A172 (cell line): ENCODE measurements at regions not wholly inside any gene's neighbourhood (a gene's known extent, or its start where the extent isn't known, plus 50 kb on each side); places are given as distances from the start of the nearest gene placed in this dataset.

Source experiments
- DNase-seq: peaks from one replicate; pipeline ENCODE4 v3.0.0-alpha.2; 2015; ENCODE audit warnings: low spot score

DNA sequence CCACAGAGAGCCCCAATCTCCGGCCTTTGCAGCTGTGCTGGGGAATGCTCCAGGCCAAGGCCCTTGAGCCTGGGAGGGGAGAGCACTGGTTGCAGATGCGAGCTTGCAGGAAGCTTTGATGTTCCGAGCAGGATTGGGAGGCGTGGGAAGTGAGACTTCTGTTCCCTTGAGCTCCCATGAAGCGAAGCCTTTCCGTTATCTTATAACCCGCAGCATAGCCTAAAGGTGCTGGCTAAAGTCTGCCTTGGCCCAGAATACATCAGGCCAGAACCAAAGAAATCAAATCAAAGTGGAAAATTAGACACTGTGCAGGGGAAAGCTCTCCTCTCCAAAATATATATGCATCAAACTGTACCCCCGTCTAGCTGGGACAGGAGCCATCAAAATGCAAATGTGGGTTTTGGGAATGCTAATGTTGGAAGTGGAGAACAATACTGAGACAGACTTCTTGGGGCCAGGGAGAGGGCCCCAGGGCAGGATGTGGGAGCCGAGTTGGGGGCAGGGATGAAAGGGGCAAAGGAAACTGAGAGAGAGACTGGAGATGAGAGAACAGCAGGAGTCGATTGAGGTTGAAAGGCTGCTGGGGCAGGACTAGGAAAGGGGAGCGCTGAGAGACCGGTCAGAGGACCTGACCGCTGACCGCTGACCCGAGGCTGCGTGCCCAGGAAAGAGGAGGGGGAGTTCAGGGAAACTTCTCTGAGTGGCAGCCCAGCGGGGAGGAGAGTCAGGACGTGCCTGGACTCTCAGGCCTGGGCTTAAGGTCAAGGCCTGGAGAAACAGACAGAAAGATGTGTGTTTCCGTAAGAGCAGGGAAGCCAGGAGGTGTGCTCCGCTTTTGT lies 152.2 kb upstream of the PARP11 start:
- no peak for DNase-seq

DNA sequence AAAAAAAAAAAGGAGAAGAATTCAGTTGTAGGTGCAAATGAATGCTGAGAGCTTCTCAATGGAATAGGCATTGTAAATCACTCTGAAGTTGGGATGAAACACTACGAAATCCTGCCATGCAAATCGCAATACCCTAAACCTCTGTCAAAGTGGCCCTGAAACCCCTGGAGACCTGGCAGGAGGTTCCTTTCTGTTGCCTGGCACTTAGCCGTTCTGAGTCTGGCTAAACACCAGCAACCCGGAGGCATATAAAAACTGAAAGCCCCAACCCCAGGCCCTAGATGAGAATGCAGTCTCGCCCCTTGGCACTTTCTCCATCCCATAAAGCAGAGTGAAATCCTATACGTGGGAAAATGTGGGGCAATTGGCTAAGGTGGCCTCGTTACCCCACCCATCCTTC lies 151.5 kb upstream of the PARP11 start:
- DNase-seq = no peak

DNA sequence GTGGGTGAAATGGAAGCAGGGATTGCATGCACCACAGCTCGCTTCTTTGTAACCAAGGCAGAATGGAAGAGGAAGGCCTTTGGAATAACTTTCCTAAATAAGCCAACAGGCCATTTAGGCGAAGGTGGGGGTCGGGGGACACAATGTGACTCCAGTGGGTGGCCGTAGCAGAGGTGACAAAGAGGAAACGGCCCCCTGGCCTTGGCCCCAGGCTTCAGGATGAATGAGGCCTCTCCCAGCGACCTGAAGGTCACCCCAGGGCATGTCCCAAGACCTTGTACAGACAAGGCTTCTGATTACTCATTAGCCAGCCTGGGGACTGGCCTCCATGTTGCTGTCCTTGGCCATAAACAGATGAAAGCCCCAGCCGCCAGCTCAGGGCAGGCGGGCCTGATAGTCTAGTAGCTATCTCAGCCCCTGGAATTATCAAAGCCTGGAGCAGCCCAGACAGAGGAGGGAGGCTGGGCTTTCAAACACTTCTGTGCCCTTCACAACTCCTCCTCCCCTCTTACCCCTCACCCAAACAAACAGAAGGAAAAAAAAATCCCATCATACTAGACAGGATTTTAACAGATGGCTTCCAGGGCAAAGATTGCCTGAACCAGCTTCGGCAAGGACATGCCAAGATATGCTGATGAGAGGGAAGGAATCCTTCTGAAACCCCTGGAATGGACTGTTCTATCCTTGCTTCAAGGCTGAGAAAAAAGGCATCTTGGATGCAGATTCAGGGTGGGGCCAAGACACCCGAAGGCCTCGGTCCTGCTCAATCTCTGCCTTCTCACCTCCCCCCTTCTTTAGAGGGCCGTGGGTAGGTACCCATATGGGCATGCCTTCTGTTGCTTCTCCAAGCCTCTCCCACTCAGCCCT lies 142.3 kb upstream of the PARP11 start:
- DNase-seq = no peak

DNA sequence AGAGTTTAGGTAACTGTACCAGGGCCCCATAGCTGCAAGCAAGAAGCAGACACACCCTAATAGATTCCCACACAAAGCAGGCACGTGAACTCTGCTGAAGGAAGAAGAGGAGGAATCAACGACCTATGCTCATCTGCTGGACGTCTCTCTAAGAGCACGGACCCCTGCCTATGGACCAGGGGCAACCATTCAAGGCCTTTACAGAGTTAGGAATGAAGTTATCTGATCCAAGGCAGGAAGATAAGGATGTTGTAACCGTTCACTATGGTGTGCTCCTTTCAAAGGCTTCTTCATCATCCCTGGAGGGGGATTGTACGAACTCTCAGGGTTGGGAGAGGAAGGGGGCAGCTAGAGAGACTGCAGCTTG lies 141.6 kb upstream of the PARP11 start:
- DNase-seq = no peak

DNA sequence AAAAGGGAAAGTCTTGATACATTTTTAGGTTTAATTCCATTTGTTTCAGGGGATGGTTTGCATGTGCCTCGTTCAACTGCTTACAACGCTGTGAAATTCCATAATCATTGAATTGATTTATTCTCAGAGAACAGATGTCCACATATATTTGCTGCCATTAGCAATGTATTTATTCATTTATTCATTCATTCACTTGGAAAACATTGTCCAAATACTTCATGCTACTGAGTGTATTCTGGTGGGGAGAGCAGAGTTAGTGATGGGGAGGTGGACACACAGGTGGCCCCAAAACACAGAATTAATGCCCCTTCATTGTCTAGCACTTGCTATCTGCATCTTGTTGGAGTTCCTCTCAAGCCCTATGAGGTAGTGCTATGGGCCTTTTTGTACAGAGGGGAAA lies 141.2 kb upstream of the PARP11 start:
- no peak for DNase-seq

DNA sequence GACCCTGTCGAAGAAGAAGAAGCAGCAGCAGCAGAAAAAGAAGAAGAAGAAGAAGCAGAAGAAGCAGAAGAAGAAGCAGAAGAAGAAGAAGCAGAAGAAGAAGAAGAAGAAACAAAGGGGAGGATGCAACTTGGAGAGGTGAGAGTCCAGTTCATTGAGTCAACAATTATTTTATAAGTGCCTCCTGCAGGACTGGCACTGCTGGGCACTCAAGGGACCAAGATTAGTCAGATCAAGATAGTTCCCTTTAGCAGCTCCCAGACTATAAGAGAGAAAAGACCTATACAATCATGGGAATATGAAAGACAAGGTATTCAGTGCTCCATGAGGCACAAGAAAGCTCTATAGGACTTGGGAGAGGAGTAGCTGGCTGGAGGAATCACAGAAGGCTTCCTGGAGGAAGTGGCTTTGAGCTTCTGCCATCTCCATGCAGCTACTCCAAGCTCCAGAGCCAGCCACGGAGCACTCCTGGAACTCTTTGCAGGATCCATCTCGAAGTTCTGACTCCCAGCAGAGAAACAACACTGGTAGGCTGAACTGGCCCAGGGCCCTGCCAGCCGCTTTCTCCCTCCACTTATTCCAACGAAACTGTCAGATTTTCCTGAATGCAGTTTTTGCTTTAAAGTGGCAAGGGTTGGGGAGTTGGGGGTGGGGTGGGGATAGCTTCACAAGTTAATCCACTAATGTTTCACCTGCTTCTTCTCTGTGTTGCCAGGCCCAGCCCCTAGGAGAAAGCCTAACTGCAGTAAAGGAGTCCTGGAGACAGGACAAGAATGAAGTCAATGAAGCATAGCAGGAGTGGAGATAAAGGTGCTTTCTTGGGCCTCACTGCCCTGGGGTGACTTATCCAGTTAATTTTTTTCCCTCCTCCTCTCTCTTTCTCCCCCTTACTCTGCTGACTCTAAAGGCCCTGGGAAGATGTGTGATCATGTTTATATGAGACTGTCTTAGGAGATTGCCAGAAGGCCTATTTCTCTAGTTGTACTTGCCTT lies 140.1 kb upstream of the PARP11 start:
- no peak for DNase-seq

DNA sequence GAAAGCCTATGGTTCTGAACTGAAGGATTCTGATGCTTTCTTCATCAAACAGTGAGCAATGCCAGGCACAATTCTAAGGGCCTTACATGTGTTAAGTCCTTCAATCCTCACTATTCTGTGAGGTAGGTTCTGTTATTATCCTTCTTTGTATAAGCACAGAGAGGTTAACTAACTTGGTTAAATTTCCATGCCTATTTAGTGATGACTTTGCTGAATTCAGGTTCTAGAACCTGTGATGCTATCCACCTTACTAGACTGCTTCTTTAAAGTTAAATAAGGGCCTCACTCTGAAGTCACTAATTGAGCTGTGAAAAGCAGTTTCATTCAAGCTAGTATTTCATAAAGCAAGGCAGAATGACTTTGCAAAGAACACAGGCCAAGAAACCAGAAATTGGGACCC lies 138.9 kb upstream of the PARP11 start:
- DNase-seq = no peak

DNA sequence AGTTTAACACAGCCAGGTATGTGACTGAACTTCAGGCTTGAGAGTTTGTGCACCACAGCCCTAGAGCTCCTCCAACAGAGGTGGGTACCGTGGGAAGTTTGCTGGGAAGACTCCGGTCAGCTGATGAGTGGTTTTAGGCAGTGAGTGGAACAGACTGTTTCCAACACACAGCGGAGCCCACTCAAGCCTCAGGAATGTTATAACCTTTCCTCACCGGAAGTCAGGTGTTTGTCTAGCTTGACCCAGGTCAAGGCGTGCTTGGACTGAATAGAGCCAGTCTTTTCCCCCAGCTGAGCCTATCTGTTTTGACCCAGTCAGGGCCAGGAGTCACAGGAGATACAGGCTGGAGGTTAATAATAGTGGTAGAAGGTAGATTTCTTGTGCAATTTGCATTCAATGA lies 138.4 kb upstream of the PARP11 start:
- no peak for DNase-seq

DNA sequence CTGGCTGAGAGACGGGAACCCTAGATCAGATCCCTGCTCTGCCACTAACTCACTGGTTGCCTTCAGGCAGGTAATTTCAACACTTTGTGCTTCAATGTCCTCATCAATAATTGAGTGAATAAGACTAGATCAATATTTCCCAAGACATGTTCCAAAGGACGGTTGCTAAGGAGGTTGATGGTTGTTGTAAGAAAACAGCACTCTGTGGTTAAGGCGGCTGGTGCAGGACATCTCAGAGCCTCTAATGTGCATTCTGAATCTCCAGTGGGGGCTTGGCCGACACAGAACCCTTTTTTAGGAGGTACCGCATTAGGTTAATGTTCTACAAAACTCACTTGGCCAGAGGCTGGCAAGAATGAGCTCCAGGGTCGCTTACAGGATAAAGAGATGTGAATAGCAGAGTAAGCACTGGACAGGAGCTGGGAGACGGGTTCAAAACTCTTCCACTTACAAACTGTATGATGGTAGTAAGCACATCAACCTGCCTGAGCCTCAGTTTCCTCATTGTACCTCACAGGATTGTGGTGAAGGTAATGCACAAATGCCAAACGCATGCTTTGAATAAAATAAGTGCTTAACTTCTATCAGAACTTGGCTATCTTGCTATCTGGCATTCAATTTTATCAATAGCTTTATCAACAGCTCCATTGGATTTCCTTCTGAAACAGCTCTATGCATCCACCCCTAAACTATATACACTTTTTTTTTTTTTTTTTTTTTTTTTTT lies 136.9 kb upstream of the PARP11 start:
- no peak for DNase-seq

DNA sequence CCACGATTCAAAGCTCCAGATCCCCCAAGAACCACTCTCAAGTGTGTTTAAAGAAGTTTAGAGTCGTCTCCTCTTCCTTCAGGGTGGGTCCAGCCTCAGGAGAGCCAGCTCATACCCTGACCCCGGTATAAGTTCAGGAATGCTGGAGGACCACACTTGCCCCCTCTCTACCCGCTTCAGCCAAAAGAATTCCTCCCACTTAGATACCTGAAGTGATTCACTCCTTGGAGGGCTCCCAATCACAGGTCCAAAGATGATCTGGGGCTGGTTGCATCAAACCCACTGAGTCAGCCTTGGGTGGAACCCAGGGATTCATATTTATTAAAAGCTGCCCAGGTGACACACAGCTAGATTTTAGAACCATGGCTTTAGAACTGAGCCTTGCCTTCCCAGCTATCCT lies 133.5 kb upstream of the PARP11 start:
- no peak for DNase-seq

DNA sequence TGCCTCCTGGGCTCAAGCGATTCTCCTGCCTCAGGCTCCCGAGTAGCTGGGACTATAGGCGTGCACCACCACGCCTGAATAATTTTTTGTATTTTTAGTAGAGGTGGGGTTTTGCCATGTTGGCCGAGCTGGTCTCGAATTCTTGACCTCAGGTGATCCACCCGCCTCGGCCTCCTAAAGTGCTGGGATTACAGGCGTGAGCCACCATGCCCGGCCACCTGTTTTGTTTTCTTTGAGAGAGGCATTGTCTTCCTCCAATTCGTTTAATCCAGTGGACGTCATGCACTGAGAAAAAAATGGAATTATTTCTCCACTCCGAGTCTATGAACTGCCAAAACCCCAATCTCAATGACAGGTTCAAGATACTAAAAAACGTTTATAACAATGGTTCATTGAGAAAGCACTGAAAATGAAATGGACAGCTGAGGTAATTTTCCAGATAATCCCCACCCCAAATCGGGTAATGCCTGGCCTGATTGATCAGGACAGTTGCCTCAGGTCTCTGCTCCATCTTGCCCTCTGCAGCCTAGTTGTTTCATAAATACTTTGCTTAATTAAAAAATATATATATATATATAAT lies 132.7 kb upstream of the PARP11 start:
- no peak for DNase-seq

DNA sequence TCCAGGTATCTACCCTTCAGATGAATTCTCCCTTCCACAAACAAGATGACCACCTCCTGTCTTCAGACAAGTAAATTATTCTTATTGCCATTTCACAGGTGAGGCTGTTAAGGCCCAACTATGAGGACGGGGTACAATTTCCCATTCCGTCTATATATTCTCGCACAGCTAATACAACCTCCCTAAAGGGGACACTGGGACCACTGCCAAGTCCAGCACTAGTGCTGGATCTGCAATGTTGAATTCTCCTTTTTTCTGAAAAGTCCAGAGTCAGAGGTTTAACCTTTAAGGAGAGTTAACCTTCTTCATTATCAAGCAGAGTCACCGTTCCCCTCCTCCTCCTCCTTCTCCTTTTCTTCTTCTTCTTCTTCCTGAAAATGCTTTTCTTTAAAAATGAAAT lies 130.4 kb upstream of the PARP11 start:
- DNase-seq = no peak

DNA sequence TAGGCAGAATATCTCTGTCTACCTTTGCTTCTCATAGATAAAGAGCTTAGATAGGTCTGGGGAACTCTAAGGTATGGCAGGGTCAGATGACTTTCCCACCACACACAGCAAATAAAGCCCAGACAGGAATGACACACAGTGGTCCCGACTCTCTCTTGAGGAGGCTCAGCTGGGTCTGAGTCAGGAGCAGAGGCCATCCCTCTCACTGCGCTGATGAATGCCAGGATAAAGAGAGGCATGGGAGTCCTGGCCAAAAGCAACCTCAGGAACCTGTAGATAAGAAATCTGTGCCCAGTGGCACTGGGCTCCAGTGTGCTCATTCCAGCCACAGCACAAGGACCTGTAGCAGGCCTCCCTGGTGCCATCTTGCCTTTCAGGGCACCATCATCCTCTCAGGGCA lies 129.4 kb upstream of the PARP11 start:
- no peak for DNase-seq

DNA sequence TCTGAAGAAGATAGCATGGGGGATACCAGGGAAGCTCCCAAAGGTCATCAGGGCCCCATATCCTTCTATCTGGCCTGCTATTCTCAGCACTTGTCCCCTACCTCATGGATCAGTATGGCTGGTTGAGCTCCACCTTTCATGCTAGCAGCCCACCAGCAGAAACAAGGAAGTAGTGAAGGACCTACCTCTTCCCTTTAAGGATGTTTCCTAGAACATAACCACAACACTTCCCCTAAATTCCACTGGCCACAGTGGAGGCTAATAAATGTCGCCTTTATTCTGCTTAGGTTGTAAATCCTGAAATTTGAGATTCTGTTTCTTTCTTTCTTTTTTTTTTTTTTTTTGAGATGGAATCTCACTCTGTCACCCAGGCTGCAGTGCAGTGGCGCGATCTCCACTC lies 128.6 kb upstream of the PARP11 start:
- DNase-seq = no peak

DNA sequence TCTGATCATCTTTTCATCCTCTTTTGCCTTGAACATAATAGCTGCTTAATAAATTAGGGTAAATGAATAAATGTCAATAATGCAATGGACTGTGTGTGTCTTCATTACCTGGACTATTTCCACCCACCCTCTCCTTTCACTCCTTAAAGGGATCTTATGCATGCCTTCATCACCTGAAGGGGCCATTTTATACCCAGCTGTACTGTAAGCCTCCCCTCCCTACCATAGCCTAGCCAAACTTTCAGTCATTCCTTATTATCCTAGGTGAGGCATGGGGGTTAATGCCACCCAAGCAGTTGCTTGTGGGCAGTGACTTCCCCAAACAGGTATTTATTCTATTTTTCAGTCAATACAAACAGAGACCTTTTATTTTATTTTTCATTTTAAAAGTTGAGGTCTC lies 127.8 kb upstream of the PARP11 start:
- no peak for DNase-seq

DNA sequence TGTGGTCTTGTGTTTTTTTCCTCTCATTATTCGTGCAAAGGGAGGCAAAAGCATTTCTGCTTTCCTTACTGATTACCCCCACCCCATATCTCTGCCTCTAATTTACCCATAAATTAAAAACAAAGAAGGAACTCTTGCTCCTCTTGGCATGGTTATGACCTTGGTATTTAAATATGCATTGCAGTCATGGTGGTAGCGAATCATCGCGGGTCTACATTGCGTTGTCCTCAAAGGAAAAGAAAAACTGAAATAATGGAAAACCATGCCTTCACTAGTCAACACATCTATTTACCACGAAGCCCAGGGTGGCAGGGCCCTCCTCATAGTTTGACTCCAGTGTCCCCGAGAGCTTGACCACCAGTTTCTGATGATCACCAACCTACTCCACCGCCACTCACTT lies 126.7 kb upstream of the PARP11 start:
- DNase-seq = no peak

DNA sequence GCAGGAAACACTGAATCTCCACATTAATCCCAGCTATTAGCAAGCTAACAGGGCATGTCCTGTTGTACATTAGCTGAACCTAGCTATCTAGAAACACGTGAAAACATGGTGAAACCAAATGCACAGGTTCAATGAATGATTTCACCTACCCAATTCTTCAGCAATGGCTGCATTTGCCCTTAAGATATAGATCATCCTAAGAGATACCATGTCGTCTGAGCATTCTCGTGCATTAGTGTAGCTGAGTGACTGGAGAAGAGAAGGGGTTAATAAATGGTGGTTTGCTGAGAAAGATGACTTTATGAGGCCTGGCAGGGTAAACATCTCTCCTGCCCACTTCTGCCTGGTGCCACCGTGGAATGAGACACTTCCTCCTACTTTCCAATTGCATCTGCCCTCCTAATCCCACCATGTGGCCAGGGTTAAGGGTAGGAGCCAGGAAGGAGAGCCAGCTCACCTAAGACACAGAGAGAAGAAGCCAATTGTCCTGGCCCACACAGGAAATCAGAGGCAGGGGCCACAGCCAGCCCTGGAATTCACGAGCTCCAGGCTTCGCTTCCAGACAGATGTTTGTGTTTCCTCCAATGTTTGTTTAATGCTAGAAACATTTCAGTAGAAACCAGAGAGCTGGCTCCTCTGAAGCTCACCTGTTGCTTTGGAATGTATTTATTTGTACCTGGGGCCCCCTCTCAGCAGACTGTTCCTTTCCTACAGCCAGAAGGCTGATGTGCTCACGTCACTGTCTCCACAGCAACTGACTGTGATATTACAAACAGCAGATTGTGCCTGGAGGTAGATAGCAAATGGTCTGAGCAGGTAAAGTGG lies 126.0 kb upstream of the PARP11 start:
- no peak for DNase-seq

DNA sequence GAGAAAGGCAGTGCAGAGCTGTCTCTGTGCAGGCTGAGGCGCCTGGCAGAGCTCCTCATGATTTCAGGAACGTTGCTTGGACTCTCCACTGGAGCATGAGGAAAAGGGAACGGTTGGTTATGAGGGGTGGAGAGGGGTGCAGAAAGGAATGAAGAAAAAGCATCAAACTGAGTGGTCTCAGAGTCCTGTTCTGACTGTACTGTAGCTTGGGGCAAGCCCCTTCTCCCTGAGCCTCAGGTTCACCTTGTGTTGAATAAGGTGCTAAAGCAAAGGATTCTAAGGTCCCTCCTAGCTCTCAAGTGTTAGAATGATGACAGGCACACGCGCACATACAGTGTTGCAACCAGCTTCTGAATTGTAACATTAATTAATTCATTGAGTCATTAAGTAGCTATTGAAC lies 125.2 kb upstream of the PARP11 start:
- no peak for DNase-seq

DNA sequence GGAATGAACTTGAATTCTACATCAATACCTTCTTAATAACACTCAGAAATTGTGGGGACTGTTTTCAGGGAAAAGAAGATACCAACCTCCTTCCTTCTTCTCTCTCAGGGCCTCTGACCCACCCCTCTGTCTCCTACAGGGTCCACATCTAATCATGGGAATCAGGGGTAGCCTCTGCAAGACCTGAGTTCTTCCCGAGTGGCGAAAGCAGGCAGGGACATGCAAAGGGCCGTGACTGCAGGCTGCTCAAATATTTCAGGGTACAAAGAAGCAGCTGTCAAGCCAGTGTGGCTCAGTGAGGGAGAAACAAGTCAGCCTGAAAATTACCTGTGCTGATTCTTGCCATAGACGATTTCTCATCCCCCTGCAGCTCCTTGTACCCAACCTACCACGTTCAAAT lies 123.1 kb upstream of the PARP11 start:
- DNase-seq = no peak

DNA sequence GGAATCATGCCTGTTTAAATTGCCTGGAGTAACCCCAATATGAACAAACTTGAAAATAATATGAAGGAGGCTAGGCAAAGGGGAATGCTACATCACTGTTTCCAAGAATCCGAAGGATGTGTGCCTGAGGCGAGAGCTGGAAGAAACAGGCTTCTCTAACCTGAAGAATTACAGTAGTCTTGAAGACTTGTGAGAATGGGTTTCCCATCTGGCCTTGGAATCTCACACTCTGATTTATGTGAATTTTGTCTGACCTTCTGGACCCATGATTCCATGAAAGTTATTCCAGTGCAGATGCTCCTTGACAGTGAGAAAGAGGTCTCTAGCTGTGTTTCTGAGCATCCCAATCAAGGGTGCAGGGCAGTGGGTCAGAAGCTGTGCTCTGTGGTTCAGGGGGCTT lies 122.1 kb upstream of the PARP11 start:
- DNase-seq = no peak
